ENCODE measurements at regions not wholly inside any gene's neighbourhood (a gene's known extent, or its start where the extent isn't known, plus 50 kb on each side); places are given as distances from the start of the nearest gene placed in this dataset.
A peak's percentile ranks its signal among the peaks of the same experiment; 100 is the strongest.

DNA sequence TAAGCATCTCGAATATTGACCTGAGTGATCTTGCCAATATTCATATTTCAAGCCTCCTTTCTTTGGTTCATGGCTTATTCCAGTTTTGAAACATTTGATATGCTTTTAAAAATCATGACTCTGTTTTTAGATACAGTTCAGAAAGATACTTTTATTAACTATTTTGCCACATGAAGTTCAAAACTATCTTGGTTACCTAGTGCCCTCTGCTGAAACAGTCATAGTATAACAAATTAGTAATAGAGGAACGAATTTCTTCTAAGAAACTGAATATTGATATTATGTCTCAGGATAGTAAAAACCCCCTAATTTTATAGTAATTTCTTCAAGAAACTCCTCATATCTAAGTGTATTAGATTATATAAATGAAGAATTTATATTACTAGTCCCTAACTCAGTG is 52.6 kb upstream of the RC3H1 start:
- H3K4me2 ChIP-seq (ENCODE audit: insufficient read depth, low read length), result no peak overlapping the region
- in situ Hi-C loops (cut with MboI), result loop anchor here (10.0 to 25.0 kb wide), 2 partner anchors 660 to 1337 kb away; no protein-coding TSS in a partner anchor
- intact Hi-C loops (cut with micrococcal nuclease), result loop anchor here (1.0 to 10.0 kb wide), 9 partner anchors 102 to 1330 kb away; partner anchors contain the start of genes CENPL, DARS2 and ZBTB37
- no peaks in the 10 kb centered on the region for H3K36me3 ChIP-seq (ENCODE audit: control insufficient read depth, insufficient read depth, low read length)
- 50% methylated on average over 2 of the region's 2 CpGs for WGBS (ENCODE audit: insufficient coverage, low coverage, missing lambda C conversion rate)
- ChIA-PET POLR2A (interaction anchor here (0.6 kb wide), 2 partner anchors 645 to 658 kb away, joined by 3 read pairs; no protein-coding TSS in a partner anchor), CTCF (ENCODE audit: low intra/inter-chr PET ratio) (interaction anchor here (0.7 to 1.8 kb wide), 3 partner anchors 641 to 1332 kb away, joined by 3 to 6 read pairs (median 4); no protein-coding TSS in a partner anchor)
- H3K9ac ChIP-seq (ENCODE audit: insufficient read depth in 1 of 2, low read depth in 2 of 2, low read length in 2 of 2), result no peak overlapping the region
- H4K20me1 ChIP-seq (replicated peaks; ENCODE audit: control insufficient read depth, insufficient read depth, low read length), result no peaks in the 10 kb centered on the region
- H3K9me3 ChIP-seq (replicated peaks; ENCODE audit: control insufficient read depth, insufficient read depth, low read depth, low read length), result no peaks in the 10 kb centered on the region
- H3K79me2 ChIP-seq (ENCODE audit: control insufficient read depth, insufficient read depth, low read length), result no peaks in the 10 kb centered on the region
- no peak overlapping the region for H3K4me3 ChIP-seq
- peak overlapping the region; percentile 78 for H2AFZ ChIP-seq (ENCODE audit: low read depth, low read length)
- no peaks in the 10 kb centered on the region for H3K27me3 ChIP-seq (ENCODE audit: control insufficient read depth in 2 of 2, insufficient read depth in 2 of 2, low read length in 2 of 2)
- DNase-seq (ENCODE audit: extremely low read depth in 1 of 4, low spot score in 3 of 4) (peak in 2 of 4 experiments; percentile 30 to 34), FAIRE-seq (no peak), ATAC-seq (peak; percentile 54; the same call in 2 of the 3 replicates)
- peak overlapping the region; percentile 14; the same call in 1 of the 3 replicates for H3K27ac ChIP-seq (ENCODE audit: extremely low read depth, low read depth, low read length)
- BruUV-seq (replicated peaks), result no TSS peak
- no peaks in the 10 kb centered on the region for H3K9me1 ChIP-seq (ENCODE audit: control insufficient read depth, insufficient read depth, low read length)
- H3K4me1 ChIP-seq (replicated peaks in 1 of 2; ENCODE audit: control insufficient read depth in 2 of 2, insufficient read depth in 2 of 2, low read length in 2 of 2), result peaks cover 0 to 7% of the 10 kb centered on the region in 2 experiments; a peak in 2 of 5 replicates
- TF ChIP-seq, protein P1, sequence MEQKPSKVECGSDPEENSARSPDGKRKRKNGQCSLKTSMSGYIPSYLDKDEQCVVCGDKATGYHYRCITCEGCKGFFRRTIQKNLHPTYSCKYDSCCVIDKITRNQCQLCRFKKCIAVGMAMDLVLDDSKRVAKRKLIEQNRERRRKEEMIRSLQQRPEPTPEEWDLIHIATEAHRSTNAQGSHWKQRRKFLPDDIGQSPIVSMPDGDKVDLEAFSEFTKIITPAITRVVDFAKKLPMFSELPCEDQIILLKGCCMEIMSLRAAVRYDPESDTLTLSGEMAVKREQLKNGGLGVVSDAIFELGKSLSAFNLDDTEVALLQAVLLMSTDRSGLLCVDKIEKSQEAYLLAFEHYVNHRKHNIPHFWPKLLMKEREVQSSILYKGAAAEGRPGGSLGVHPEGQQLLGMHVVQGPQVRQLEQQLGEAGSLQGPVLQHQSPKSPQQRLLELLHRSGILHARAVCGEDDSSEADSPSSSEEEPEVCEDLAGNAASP (IDR thresholded peaks at IDR 0.05), result peak; percentile 41; the same call in 1 of the 2 replicates
- TF ChIP-seq GATAD2B (IDR thresholded peaks at IDR 0.05; ENCODE audit: borderline replicate concordance), result no peak
- TF ChIP-seq, protein P2, sequence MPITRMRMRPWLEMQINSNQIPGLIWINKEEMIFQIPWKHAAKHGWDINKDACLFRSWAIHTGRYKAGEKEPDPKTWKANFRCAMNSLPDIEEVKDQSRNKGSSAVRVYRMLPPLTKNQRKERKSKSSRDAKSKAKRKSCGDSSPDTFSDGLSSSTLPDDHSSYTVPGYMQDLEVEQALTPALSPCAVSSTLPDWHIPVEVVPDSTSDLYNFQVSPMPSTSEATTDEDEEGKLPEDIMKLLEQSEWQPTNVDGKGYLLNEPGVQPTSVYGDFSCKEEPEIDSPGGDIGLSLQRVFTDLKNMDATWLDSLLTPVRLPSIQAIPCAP (CRISPR knock-in tag; IDR thresholded peaks at IDR 0.05; ENCODE audit: borderline replicate concordance), result no peak
- TF ChIP-seq ETV1 (tag; conservative IDR thresholded peaks at IDR 0.05; ENCODE audit: low read depth), result no peak
- no peak for TF ChIP-seq HNRNPLL (IDR thresholded peaks at IDR 0.05; ENCODE audit: low read depth, low read length, poor library complexity, severe bottlenecking)
- TF ChIP-seq HNRNPK (IDR thresholded peaks at IDR 0.05; ENCODE audit: low read depth, low read length, poor library complexity, severe bottlenecking), result no peak
- TF ChIP-seq, protein P3, sequence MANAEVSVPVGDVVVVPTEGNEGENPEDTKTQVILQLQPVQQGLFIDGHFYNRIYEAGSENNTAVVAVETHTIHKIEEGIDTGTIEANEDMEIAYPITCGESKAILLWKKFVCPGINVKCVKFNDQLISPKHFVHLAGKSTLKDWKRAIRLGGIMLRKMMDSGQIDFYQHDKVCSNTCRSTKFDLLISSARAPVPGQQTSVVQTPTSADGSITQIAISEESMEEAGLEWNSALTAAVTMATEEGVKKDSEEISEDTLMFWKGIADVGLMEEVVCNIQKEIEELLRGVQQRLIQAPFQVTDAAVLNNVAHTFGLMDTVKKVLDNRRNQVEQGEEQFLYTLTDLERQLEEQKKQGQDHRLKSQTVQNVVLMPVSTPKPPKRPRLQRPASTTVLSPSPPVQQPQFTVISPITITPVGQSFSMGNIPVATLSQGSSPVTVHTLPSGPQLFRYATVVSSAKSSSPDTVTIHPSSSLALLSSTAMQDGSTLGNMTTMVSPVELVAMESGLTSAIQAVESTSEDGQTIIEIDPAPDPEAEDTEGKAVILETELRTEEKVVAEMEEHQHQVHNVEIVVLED (CRISPR knock-in tag; IDR thresholded peaks at IDR 0.05), result no peak
- TF ChIP-seq, protein P4, sequence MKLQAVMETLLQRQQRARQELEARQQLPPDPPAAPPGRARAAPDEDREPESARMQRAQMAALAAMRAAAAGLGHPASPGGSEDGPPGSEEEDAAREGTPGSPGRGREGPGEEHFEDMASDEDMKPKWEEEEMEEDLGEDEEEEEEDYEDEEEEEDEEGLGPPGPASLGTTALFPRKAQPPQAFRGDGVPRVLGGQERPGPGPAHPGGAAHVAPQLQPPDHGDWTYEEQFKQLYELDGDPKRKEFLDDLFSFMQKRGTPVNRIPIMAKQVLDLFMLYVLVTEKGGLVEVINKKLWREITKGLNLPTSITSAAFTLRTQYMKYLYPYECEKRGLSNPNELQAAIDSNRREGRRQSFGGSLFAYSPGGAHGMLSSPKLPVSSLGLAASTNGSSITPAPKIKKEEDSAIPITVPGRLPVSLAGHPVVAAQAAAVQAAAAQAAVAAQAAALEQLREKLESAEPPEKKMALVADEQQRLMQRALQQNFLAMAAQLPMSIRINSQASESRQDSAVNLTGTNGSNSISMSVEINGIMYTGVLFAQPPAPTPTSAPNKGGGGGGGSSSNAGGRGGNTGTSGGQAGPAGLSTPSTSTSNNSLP (IDR thresholded peaks at IDR 0.05; ENCODE audit: borderline replicate concordance, low read depth, low read length), result peak; percentile 77; the same call in 1 of the 2 replicates
- TF ChIP-seq TARDBP (IDR thresholded peaks at IDR 0.05), result no peak
- TF ChIP-seq, protein P5, sequence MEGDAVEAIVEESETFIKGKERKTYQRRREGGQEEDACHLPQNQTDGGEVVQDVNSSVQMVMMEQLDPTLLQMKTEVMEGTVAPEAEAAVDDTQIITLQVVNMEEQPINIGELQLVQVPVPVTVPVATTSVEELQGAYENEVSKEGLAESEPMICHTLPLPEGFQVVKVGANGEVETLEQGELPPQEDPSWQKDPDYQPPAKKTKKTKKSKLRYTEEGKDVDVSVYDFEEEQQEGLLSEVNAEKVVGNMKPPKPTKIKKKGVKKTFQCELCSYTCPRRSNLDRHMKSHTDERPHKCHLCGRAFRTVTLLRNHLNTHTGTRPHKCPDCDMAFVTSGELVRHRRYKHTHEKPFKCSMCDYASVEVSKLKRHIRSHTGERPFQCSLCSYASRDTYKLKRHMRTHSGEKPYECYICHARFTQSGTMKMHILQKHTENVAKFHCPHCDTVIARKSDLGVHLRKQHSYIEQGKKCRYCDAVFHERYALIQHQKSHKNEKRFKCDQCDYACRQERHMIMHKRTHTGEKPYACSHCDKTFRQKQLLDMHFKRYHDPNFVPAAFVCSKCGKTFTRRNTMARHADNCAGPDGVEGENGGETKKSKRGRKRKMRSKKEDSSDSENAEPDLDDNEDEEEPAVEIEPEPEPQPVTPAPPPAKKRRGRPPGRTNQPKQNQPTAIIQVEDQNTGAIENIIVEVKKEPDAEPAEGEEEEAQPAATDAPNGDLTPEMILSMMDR (IDR thresholded peaks at IDR 0.05 in 2 of 3, conservative IDR thresholded peaks at IDR 0.05 in 1 of 3; ENCODE audit: insufficient read depth in 2 of 3, low read depth in 1 of 3, low read length in 3 of 3), result peak in 2 of 3 experiments; percentile 45 to 81; a peak in 4 of 6 replicates
- no peak for TF ChIP-seq ZNF232 (CRISPR knock-in tag; IDR thresholded peaks at IDR 0.05)
- TF ChIP-seq ZNF124 (CRISPR knock-in tag; IDR thresholded peaks at IDR 0.05), result no peak
- no peak for TF ChIP-seq ZNF217 (CRISPR knock-in tag; IDR thresholded peaks at IDR 0.05)
